Activated T-cell treated with anti-CD3 and anti-CD28 coated beads, Interleukin-2, amount 50 U/mL, for 24 hours (primary cell): ENCODE measurements at regions not wholly inside any gene's neighbourhood (a gene's known extent, or its start where the extent isn't known, plus 50 kb on each side); places are given as distances from the start of the nearest gene placed in this dataset.

Source experiments
- DNase-seq: peaks from one replicate; pipeline ENCODE4 v3.0.0-alpha.2; 2020
- H3K27ac Mint-ChIP-seq: 2 replicates; pipeline ENCODE4 v1.8.0; 2020; ENCODE audit warnings: mild to moderate bottlenecking, mixed read lengths
- H3K27me3 Mint-ChIP-seq: 2 replicates; pipeline ENCODE4 v1.8.0; 2020; ENCODE audit warnings: mixed read lengths
- H3K36me3 Mint-ChIP-seq: 2 replicates; pipeline ENCODE4 v1.8.0; 2020; ENCODE audit warnings: low read depth, mixed read lengths
- H3K4me1 Mint-ChIP-seq: 2 replicates; pipeline ENCODE4 v1.8.0; 2020; ENCODE audit warnings: low read depth, mixed read lengths
- H3K4me3 Mint-ChIP-seq: 2 replicates; pipeline ENCODE4 v1.8.0; 2020; ENCODE audit warnings: mild to moderate bottlenecking, moderate library complexity, mixed read lengths
- H3K9me3 Mint-ChIP-seq: 2 replicates; pipeline ENCODE4 v1.8.0; 2020; ENCODE audit warnings: mixed read lengths

- Mint-ChIP-seq H3K4me1 (no peaks in the 10 kb centered on the region), H3K27ac (no peak overlapping the region), H3K36me3 (no peaks in the 10 kb centered on the region), H3K27me3 (no peaks in the 10 kb centered on the region), H3K4me3 (no peak overlapping the region), H3K9me3 (peaks cover 49% of the 10 kb centered on the region)
- no peak for DNase-seq
Observed at GRCh38 chr7:57370066-57370738, 79.8 kb upstream of the ZNF716 start.

GRCh38 chr7:57370739-57371098, 79.3 kb upstream of the ZNF716 start:
- no peak for DNase-seq
- no peak overlapping the region for H3K4me3 Mint-ChIP-seq
- no peaks in the 10 kb centered on the region for H3K4me1 Mint-ChIP-seq
- peaks cover 49% of the 10 kb centered on the region for H3K9me3 Mint-ChIP-seq
- no peaks in the 10 kb centered on the region for H3K27me3 Mint-ChIP-seq
- no peak overlapping the region for H3K27ac Mint-ChIP-seq
- H3K36me3 Mint-ChIP-seq = no peaks in the 10 kb centered on the region

- Mint-ChIP-seq H3K4me1 (no peaks in the 10 kb centered on the region), H3K27me3 (no peaks in the 10 kb centered on the region), H3K4me3 (no peak overlapping the region), H3K27ac (no peak overlapping the region), H3K9me3 (peaks cover 49% of the 10 kb centered on the region), H3K36me3 (peaks cover 2% of the 10 kb centered on the region)
- DNase-seq = no peak
Observed at GRCh38 chr7:57375783-57376182, 74.2 kb upstream of the ZNF716 start.

GRCh38 chr7:57381581-57381980, 68.4 kb upstream of the ZNF716 start:
- Mint-ChIP-seq H3K27ac (no peak overlapping the region), H3K4me3 (no peak overlapping the region), H3K4me1 (no peaks in the 10 kb centered on the region), H3K9me3 (peaks cover 44% of the 10 kb centered on the region), H3K36me3 (peaks cover 2% of the 10 kb centered on the region), H3K27me3 (no peaks in the 10 kb centered on the region)
- DNase-seq = no peak

GRCh38 chr7:57384380-57384779, 65.6 kb upstream of the ZNF716 start:
- no peaks in the 10 kb centered on the region for H3K4me1 Mint-ChIP-seq
- no peaks in the 10 kb centered on the region for H3K27me3 Mint-ChIP-seq
- no peak overlapping the region for H3K4me3 Mint-ChIP-seq
- H3K27ac Mint-ChIP-seq = no peak overlapping the region
- no peak for DNase-seq
- peaks cover 48% of the 10 kb centered on the region for H3K9me3 Mint-ChIP-seq
- no peaks in the 10 kb centered on the region for H3K36me3 Mint-ChIP-seq

GRCh38 chr7:57385668-57386067, 64.3 kb upstream of the ZNF716 start:
- no peaks in the 10 kb centered on the region for H3K4me1 Mint-ChIP-seq
- peaks cover 52% of the 10 kb centered on the region for H3K9me3 Mint-ChIP-seq
- no peak overlapping the region for H3K4me3 Mint-ChIP-seq
- H3K36me3 Mint-ChIP-seq = no peaks in the 10 kb centered on the region
- no peaks in the 10 kb centered on the region for H3K27me3 Mint-ChIP-seq
- no peak for DNase-seq
- no peak overlapping the region for H3K27ac Mint-ChIP-seq

- Mint-ChIP-seq H3K27ac (no peak overlapping the region), H3K27me3 (no peaks in the 10 kb centered on the region), H3K4me3 (no peak overlapping the region), H3K4me1 (no peaks in the 10 kb centered on the region), H3K9me3 (peaks cover 43% of the 10 kb centered on the region), H3K36me3 (no peaks in the 10 kb centered on the region)
- DNase-seq = no peak
Observed at GRCh38 chr7:57388761-57389160, 61.2 kb upstream of the ZNF716 start.

GRCh38 chr7:57398548-57398947, 51.4 kb upstream of the ZNF716 start:
- Mint-ChIP-seq H3K4me3 (no peak overlapping the region), H3K36me3 (peaks cover 1% of the 10 kb centered on the region), H3K4me1 (no peaks in the 10 kb centered on the region), H3K9me3 (peaks cover 30% of the 10 kb centered on the region), H3K27ac (no peak overlapping the region), H3K27me3 (no peaks in the 10 kb centered on the region)
- no peak for DNase-seq

GRCh38 chr7:57399251-57399940, 50.6 kb upstream of the ZNF716 start:
- H3K9me3 Mint-ChIP-seq = peaks cover 31% of the 10 kb centered on the region
- H3K27ac Mint-ChIP-seq = no peak overlapping the region
- no peak for DNase-seq
- H3K36me3 Mint-ChIP-seq = peaks cover 4% of the 10 kb centered on the region
- no peaks in the 10 kb centered on the region for H3K27me3 Mint-ChIP-seq
- H3K4me1 Mint-ChIP-seq = no peaks in the 10 kb centered on the region
- no peak overlapping the region for H3K4me3 Mint-ChIP-seq

GRCh38 chr7:57399972-57400371, 50.0 kb upstream of the ZNF716 start:
- peaks cover 4% of the 10 kb centered on the region for H3K36me3 Mint-ChIP-seq
- no peaks in the 10 kb centered on the region for H3K27me3 Mint-ChIP-seq
- no peak overlapping the region for H3K4me3 Mint-ChIP-seq
- DNase-seq = no peak
- H3K27ac Mint-ChIP-seq = no peak overlapping the region
- H3K4me1 Mint-ChIP-seq = no peaks in the 10 kb centered on the region
- peaks cover 26% of the 10 kb centered on the region for H3K9me3 Mint-ChIP-seq
